Kidney (tissue), 13 donors: ENCODE measurements at regions not wholly inside any gene's neighbourhood (a gene's known extent, or its start where the extent isn't known, plus 50 kb on each side); places are given as distances from the start of the nearest gene placed in this dataset.
A peak's percentile ranks its signal among the peaks of the same experiment; 100 is the strongest.

ENCODE experiments used
- DNase-seq, 5 donors: peaks; one replicate each; pipeline ENCODE4 v3.0.0-alpha.2; 2013 to 2020
- FAIRE-seq: peaks from 2 replicates; lab custom pipeline; 2012; peaks lifted over from hg19 to GRCh38; lab: Jason Lieb, UNC
- H3K27ac ChIP-seq, 2 donors: one replicate each; pipeline ENCODE4 v1.7.0; 2013; ENCODE audit warnings: low read depth in 2 of 2, low read length in 2 of 2, inconsistent platforms in 1 of 2
- H3K27me3 ChIP-seq: one replicate; pipeline ENCODE4 v1.7.1; 2013; ENCODE audit warnings: low read length, inconsistent platforms; ENCODE audit not compliant: control insufficient read depth, insufficient read depth
- H3K36me3 ChIP-seq, 3 donors: one replicate each; pipeline versions ENCODE4 v1.7.0 to v1.7.1; 2013; ENCODE audit warnings: low read length in 3 of 3, control low read depth in 1 of 3, inconsistent platforms in 1 of 3; ENCODE audit not compliant: insufficient read depth in 3 of 3, control insufficient read depth in 2 of 3
- H3K4me1 ChIP-seq, 3 donors: one replicate each; pipeline versions ENCODE4 v1.7.0 to v1.7.1; 2013; ENCODE audit warnings: low read length in 3 of 3, inconsistent platforms in 1 of 3, low read depth in 1 of 3; ENCODE audit not compliant: control insufficient read depth in 2 of 3, insufficient read depth in 2 of 3
- H3K4me3 ChIP-seq, 3 donors: one replicate each; pipeline versions ENCODE4 v1.7.0 to v1.8.1; 2013; ENCODE audit warnings: low read length in 3 of 3, control low read depth in 1 of 3, inconsistent platforms in 1 of 3
- H3K9ac ChIP-seq, 3 donors: one replicate each; pipeline versions ENCODE4 v1.7.0 to v1.7.1; 2013; ENCODE audit warnings: low read length in 3 of 3, control low read depth in 1 of 3, inconsistent platforms in 1 of 3
- H3K9me3 ChIP-seq, 3 donors: one replicate each; pipeline versions ENCODE4 v1.7.0 to v1.7.1; 2013; ENCODE audit warnings: low read length in 3 of 3, control low read depth in 1 of 3, inconsistent platforms in 1 of 3; ENCODE audit not compliant: control insufficient read depth in 2 of 3, insufficient read depth in 1 of 3
- CTCF ChIP-seq: IDR thresholded peaks from 3 replicates; pipeline ENCODE4 v1.5.1; 2012; ENCODE audit warnings: mild to moderate bottlenecking, moderate library complexity, borderline replicate concordance; ENCODE audit not compliant: insufficient read depth; ENCODE audit errors: extremely low read depth
- intact Hi-C: fragments of 100-400 bp; cut with DNase I; formaldehyde crosslinking; loops from one replicate; pipeline ENCODE4 v1.11.1; 2022
- donor health status: control.
- donor health status: control.
- donor health status: control.
- donor health status: control.
- donor health status: control.
- donor health status: DM: yes; HTN: yes; CAD: no.
- donor health status: Normal renal cell carcinoma (clear cell type).

- Histone ChIP-seq H3K27me3 (no peaks in the 10 kb centered on the region), H3K9me3 (no peaks in the 10 kb centered on the region), H3K4me3 (no peak overlapping the region), H3K36me3 (no peaks in the 10 kb centered on the region), H3K4me1 (peaks cover 0 to 3% (median 0%) of the 10 kb centered on the region in 3 donors), H3K27ac (no peak overlapping the region), H3K9ac (no peak overlapping the region)
- intact Hi-C loops: no loop called here
- FAIRE-seq (no peak), DNase-seq (peak in 1 of 5 donors; percentile 27)
- no peak for TF ChIP-seq CTCF
Observed at GRCh38 chr11:130629039-130629438, 180.6 kb downstream of the ADAMTS15 start.

GRCh38 chr11:130631119-130631518 is 182.7 kb downstream of the ADAMTS15 start:
- Histone ChIP-seq H3K4me1 (no peaks in the 10 kb centered on the region), H3K27ac (no peak overlapping the region), H3K9me3 (no peaks in the 10 kb centered on the region), H3K9ac (no peak overlapping the region), H3K27me3 (no peaks in the 10 kb centered on the region), H3K36me3 (no peaks in the 10 kb centered on the region), H3K4me3 (no peak overlapping the region)
- intact Hi-C loops: no loop called here
- TF ChIP-seq CTCF: no peak
- no peak for FAIRE-seq
- DNase-seq: no peak

GRCh38 chr11:130633466-130633865 is 185.0 kb downstream of the ADAMTS15 start:
- no peak overlapping the region for H3K27ac ChIP-seq
- no peaks in the 10 kb centered on the region for H3K9me3 ChIP-seq
- no peak overlapping the region for H3K4me3 ChIP-seq
- H3K4me1 ChIP-seq: no peaks in the 10 kb centered on the region
- H3K9ac ChIP-seq: no peak overlapping the region
- TF ChIP-seq CTCF: no peak
- no peaks in the 10 kb centered on the region for H3K36me3 ChIP-seq
- H3K27me3 ChIP-seq: no peaks in the 10 kb centered on the region
- intact Hi-C loops: no loop called here
- no peak for FAIRE-seq
- DNase-seq: peak in 1 of 5 donors; percentile 15

- FAIRE-seq (no peak), DNase-seq (peak in 1 of 5 donors; percentile 13)
- no peaks in the 10 kb centered on the region for H3K9me3 ChIP-seq
- H3K4me1 ChIP-seq: no peaks in the 10 kb centered on the region
- no peak overlapping the region for H3K27ac ChIP-seq
- H3K27me3 ChIP-seq: no peaks in the 10 kb centered on the region
- TF ChIP-seq CTCF: no peak
- H3K36me3 ChIP-seq: no peaks in the 10 kb centered on the region
- intact Hi-C loops: no loop called here
- no peak overlapping the region for H3K9ac ChIP-seq
- H3K4me3 ChIP-seq: no peak overlapping the region
Observed at GRCh38 chr11:130634186-130634585, 185.7 kb downstream of the ADAMTS15 start.
